ENCODE measurements at regions not wholly inside any gene's neighbourhood (a gene's known extent, or its start where the extent isn't known, plus 50 kb on each side); places are given as distances from the start of the nearest gene placed in this dataset.

DNA sequence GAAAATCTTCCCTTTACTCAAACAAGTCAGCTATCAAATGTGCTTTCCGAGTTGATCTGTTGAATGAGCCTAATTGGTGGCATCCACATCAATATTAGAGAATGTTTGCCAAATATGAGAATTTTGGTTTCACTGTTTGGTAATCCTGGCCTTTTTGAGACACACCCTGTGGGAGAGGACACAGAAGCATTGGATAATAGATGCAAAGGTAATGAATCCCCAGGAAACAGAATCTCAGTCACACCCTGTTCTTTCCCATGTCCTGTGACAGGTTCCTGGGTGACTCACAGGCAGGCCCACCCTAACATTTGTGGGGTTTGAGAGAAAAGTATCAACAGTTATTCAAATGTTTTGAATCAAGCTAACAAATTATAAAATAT, 99.8 kb upstream of the PELI1 start:
- peaks cover 13% of the 10 kb centered on the region for H3K4me1 Mint-ChIP-seq
- peaks cover 10% of the 10 kb centered on the region for H3K9me3 Mint-ChIP-seq
- H3K27ac Mint-ChIP-seq (ENCODE audit: unreplicated experiment) = no peak overlapping the region
- DNase-seq (ENCODE audit: low read depth, low spot score) = no peak
- no peaks in the 10 kb centered on the region for H3K27me3 Mint-ChIP-seq (ENCODE audit: low read depth)
- peaks cover 12% of the 10 kb centered on the region for H3K36me3 Mint-ChIP-seq (ENCODE audit: low read depth)
- no peak overlapping the region for H3K4me3 Mint-ChIP-seq
- TF ChIP-seq, protein P1, sequence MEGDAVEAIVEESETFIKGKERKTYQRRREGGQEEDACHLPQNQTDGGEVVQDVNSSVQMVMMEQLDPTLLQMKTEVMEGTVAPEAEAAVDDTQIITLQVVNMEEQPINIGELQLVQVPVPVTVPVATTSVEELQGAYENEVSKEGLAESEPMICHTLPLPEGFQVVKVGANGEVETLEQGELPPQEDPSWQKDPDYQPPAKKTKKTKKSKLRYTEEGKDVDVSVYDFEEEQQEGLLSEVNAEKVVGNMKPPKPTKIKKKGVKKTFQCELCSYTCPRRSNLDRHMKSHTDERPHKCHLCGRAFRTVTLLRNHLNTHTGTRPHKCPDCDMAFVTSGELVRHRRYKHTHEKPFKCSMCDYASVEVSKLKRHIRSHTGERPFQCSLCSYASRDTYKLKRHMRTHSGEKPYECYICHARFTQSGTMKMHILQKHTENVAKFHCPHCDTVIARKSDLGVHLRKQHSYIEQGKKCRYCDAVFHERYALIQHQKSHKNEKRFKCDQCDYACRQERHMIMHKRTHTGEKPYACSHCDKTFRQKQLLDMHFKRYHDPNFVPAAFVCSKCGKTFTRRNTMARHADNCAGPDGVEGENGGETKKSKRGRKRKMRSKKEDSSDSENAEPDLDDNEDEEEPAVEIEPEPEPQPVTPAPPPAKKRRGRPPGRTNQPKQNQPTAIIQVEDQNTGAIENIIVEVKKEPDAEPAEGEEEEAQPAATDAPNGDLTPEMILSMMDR (conservative IDR thresholded peaks at IDR 0.05) = no peak

GRCh38 chr2:64245631-64246030, 101.4 kb upstream of the PELI1 start:
- TF ChIP-seq, protein P1 (conservative IDR thresholded peaks at IDR 0.05) = no peak
- Mint-ChIP-seq H3K4me1 (peaks cover 18% of the 10 kb centered on the region), H3K27me3 (ENCODE audit: low read depth) (peaks cover 9% of the 10 kb centered on the region), H3K4me3 (no peak overlapping the region), H3K27ac (ENCODE audit: unreplicated experiment) (no peak overlapping the region), H3K36me3 (ENCODE audit: low read depth) (peaks cover 8% of the 10 kb centered on the region), H3K9me3 (peaks cover 6% of the 10 kb centered on the region)
- DNase-seq (ENCODE audit: low read depth, low spot score) = no peak

DNA sequence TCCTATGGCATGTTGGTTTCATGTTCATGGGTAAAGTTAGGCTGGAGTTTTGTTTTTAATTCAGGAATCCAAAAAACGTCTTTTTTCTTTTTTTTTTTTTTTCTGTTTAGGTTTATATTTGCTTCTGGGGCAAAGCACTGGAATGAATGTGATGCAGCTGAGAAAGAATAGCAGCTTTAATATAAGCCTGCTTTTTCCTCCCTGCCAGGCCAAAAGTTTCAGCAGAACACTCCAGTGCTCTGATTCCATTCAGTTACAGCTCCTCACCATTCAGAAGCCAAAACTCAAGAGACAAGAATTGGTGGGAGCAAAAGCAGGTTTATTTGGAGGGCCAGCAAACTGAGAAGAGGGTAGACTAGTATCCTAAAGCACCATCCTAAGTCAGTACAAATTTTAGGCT, 102.7 kb upstream of the PELI1 start:
- H3K4me1 Mint-ChIP-seq = peaks cover 18% of the 10 kb centered on the region
- DNase-seq (ENCODE audit: low read depth, low spot score) = no peak
- peaks cover 3% of the 10 kb centered on the region for H3K36me3 Mint-ChIP-seq (ENCODE audit: low read depth)
- peaks cover 22% of the 10 kb centered on the region for H3K27me3 Mint-ChIP-seq (ENCODE audit: low read depth)
- no peak overlapping the region for H3K27ac Mint-ChIP-seq (ENCODE audit: unreplicated experiment)
- peaks cover 3% of the 10 kb centered on the region for H3K9me3 Mint-ChIP-seq
- TF ChIP-seq, protein P1 (conservative IDR thresholded peaks at IDR 0.05) = no peak
- H3K4me3 Mint-ChIP-seq = no peak overlapping the region

DNA sequence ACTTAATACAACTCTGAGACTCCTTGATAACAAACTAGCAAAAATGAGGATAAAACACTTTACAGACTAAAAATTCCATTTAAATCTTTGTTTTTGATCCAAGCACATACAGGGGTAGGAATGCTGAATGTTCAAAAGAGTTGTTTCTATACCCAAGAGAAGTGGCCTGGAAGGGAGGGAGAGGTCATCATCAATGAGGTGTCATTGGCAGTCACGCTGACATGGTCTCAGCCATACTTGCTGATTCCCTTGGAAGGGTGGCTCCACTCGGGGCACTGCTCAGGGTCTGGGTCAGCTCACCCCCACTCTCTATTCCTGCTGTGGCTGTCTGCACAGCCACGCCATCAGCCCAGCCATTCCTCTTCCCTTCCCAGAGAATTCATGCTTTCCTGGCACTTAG, 105.2 kb upstream of the PELI1 start:
- Mint-ChIP-seq H3K9me3 (peaks cover 3% of the 10 kb centered on the region), H3K36me3 (ENCODE audit: low read depth) (peaks cover 19% of the 10 kb centered on the region), H3K4me1 (peaks cover 14% of the 10 kb centered on the region), H3K4me3 (no peak overlapping the region), H3K27ac (ENCODE audit: unreplicated experiment) (no peak overlapping the region), H3K27me3 (ENCODE audit: low read depth) (peaks cover 46% of the 10 kb centered on the region)
- DNase-seq (ENCODE audit: low read depth, low spot score) = no peak
- TF ChIP-seq, protein P1 (conservative IDR thresholded peaks at IDR 0.05) = no peak

DNA sequence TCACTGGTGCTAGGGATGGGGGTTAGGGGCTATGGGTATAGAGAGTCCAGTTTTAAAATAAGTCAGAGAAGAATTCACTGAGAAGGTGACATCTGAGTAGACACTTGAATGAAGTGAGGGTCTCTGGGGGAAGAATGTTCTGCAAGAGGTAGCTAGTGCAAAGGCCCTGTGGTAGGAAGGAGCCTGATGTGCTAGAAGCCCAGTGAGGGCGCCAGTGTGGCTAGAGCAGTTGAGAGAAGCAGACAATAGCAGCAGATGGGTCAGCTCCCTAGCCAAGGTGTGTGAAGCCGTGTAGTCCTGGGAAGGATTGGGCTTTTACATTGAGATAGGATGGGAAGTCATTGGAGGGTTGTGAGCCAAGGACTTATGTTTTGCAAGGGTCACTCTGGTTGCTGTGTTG, 105.8 kb upstream of the PELI1 start:
- DNase-seq (ENCODE audit: low read depth, low spot score) = no peak
- Mint-ChIP-seq H3K36me3 (ENCODE audit: low read depth) (peaks cover 20% of the 10 kb centered on the region), H3K4me3 (no peak overlapping the region), H3K9me3 (no peaks in the 10 kb centered on the region), H3K27me3 (ENCODE audit: low read depth) (peaks cover 53% of the 10 kb centered on the region), H3K4me1 (peaks cover 8% of the 10 kb centered on the region), H3K27ac (ENCODE audit: unreplicated experiment) (no peak overlapping the region)
- TF ChIP-seq, protein P1 (conservative IDR thresholded peaks at IDR 0.05) = no peak
